Ishikawa (cell line): ENCODE measurements at regions not wholly inside any gene's neighbourhood (a gene's known extent, or its start where the extent isn't known, plus 50 kb on each side); places are given as distances from the start of the nearest gene placed in this dataset.

ENCODE experiments used
- CEBPB ChIP-seq: IDR thresholded peaks from 2 replicates; pipeline ENCODE4 v1.6.1; 2012
- CREB1 ChIP-seq: IDR thresholded peaks from 2 replicates; pipeline ENCODE4 v1.6.1; 2012; ENCODE audit warnings: low read depth
- EGR1 ChIP-seq: IDR thresholded peaks from 2 replicates; pipeline ENCODE4 v1.6.1; 2012
- EP300 ChIP-seq: IDR thresholded peaks from 2 replicates; pipeline ENCODE4 v1.6.1; 2012; ENCODE audit warnings: borderline replicate concordance
- FOXM1 ChIP-seq: IDR thresholded peaks from 2 replicates; pipeline ENCODE4 v1.6.1; 2012; ENCODE audit warnings: low read depth, borderline replicate concordance
- MAX ChIP-seq: IDR thresholded peaks from 2 replicates; pipeline ENCODE4 v1.6.1; 2012
- NFIC ChIP-seq: IDR thresholded peaks from 2 replicates; pipeline ENCODE4 v1.6.1; 2012
- RAD21 ChIP-seq: IDR thresholded peaks from 2 replicates; pipeline ENCODE4 v1.6.1; 2012; ENCODE audit warnings: low read depth
- TAF1 ChIP-seq: IDR thresholded peaks from 2 replicates; pipeline ENCODE4 v1.6.1; 2012; ENCODE audit warnings: low read depth, mild to moderate bottlenecking
- TCF12 ChIP-seq: IDR thresholded peaks from 2 replicates; pipeline ENCODE4 v1.6.1; 2012; ENCODE audit warnings: low read depth
- TEAD4 ChIP-seq: IDR thresholded peaks from 2 replicates; pipeline ENCODE4 v1.6.1; 2012
- USF1 ChIP-seq: IDR thresholded peaks from 2 replicates; pipeline ENCODE4 v1.6.1; 2012
- YY1 ChIP-seq: IDR thresholded peaks from 2 replicates; pipeline ENCODE4 v1.6.1; 2012; ENCODE audit warnings: low read depth
- ZBTB7A ChIP-seq: IDR thresholded peaks from 2 replicates; pipeline ENCODE4 v1.6.1; 2012; ENCODE audit warnings: low read depth

- TF ChIP-seq EP300 (no peak), FOXM1 (no peak), TEAD4 (no peak), YY1 (no peak), NFIC (no peak), MAX (no peak), ZBTB7A (no peak), TCF12 (no peak), TAF1 (no peak), CEBPB (no peak), CREB1 (no peak), USF1 (no peak), RAD21 (no peak), EGR1 (no peak)
These were observed 200.7 kb downstream of the SLITRK1 start for GRCh38 chr13:83681547-83681946.
